ENCODE measurements at regions not wholly inside any gene's neighbourhood (a gene's known extent, or its start where the extent isn't known, plus 50 kb on each side); places are given as distances from the start of the nearest gene placed in this dataset.

GRCh38 chr11:92349486-92350156 is 125.0 kb downstream of the FAT3 start:
- Histone ChIP-seq H3K27me3 (replicated peaks) (no peaks in the 10 kb centered on the region), H3K36me3 (replicated peaks) (no peaks in the 10 kb centered on the region), H3K27ac (no peak overlapping the region), H3K4me3 (ENCODE audit: low read depth, low read length) (no peak overlapping the region)
- no peak for TF ChIP-seq CTCF (IDR thresholded peaks at IDR 0.05; ENCODE audit: low read depth, low read length, missing control alignments)
- in situ Hi-C loops (cut with HindIII; ENCODE audit: low pct_ligation_motif_present, low sequenced_read_pairs) = no loop called here
- no peak for DNase-seq

DNA sequence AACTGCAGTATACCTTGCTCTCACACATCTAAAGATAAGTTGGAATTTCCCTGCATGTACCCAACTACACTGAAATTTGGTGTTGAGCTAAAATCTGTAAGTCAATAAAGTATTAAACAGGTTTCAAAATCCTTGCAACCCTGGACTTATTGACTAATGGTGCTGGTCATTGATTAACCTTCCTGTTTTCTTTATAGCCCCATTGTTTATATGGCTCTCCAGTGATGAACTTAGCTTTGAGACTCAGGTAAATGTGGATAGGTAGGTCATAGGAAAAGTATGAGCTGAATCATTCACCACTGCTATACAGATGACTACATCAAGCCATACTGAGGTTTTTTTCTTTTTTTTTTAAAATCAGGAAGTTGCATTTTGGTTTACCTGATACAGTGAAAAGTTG is 132.7 kb downstream of the FAT3 start:
- no peak for DNase-seq
- no peaks in the 10 kb centered on the region for H3K27me3 ChIP-seq (replicated peaks)
- H3K4me3 ChIP-seq (ENCODE audit: low read depth, low read length) = no peak overlapping the region
- in situ Hi-C loops (cut with HindIII; ENCODE audit: low pct_ligation_motif_present, low sequenced_read_pairs) = no loop called here
- no peak overlapping the region for H3K27ac ChIP-seq
- H3K36me3 ChIP-seq (replicated peaks) = no peaks in the 10 kb centered on the region
- no peak for TF ChIP-seq CTCF (IDR thresholded peaks at IDR 0.05; ENCODE audit: low read depth, low read length, missing control alignments)

DNA sequence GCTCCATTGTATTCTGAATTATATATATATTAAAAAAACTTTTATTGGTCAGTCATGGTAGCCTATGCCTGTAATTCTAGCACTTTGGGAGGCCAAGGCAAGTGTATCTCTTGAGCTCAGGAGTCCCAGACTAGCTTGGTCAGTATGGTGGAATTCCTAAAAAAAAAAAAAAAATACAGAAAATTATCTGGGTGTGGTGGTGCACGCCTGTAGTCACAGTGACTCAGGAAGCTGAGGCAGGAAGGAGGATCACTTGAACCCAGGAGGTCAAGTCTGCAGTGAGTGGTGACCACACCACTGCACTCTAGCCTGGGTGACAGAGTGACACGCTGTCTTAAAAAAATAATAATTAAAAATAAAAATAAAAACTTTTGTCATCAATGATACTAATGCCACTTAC is 133.2 kb downstream of the FAT3 start:
- Histone ChIP-seq H3K27me3 (replicated peaks) (no peaks in the 10 kb centered on the region), H3K27ac (no peak overlapping the region), H3K4me3 (ENCODE audit: low read depth, low read length) (no peak overlapping the region), H3K36me3 (replicated peaks) (no peaks in the 10 kb centered on the region)
- no peak for DNase-seq
- in situ Hi-C loops (cut with HindIII; ENCODE audit: low pct_ligation_motif_present, low sequenced_read_pairs) = no loop called here
- TF ChIP-seq CTCF (IDR thresholded peaks at IDR 0.05; ENCODE audit: low read depth, low read length, missing control alignments) = no peak

GRCh38 chr11:92361551-92361950 is 136.9 kb downstream of the FAT3 start:
- H3K27ac ChIP-seq = no peak overlapping the region
- in situ Hi-C loops (cut with HindIII; ENCODE audit: low pct_ligation_motif_present, low sequenced_read_pairs) = no loop called here
- no peaks in the 10 kb centered on the region for H3K27me3 ChIP-seq (replicated peaks)
- no peak for TF ChIP-seq CTCF (IDR thresholded peaks at IDR 0.05; ENCODE audit: low read depth, low read length, missing control alignments)
- H3K36me3 ChIP-seq (replicated peaks) = no peaks in the 10 kb centered on the region
- no peak for DNase-seq
- no peak overlapping the region for H3K4me3 ChIP-seq (ENCODE audit: low read depth, low read length)

DNA sequence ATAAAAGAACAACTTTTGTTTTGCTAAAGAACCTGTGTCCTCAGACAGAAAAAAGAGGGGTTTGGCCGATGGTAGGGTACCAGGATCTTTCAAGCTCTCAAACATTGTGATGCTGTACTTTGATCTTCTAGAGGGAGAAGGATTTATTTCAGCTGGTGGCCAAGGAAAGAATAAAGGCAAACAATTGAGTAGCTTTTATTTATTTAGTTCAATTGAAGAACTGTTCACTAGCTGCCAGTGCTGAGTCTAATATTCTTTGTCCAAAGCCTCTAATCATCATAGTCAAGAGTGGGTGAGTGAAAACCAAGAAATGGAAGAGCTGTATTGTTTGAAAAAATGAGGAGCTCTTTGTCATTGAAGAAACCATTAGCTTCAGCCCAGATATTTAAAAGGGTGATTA is 138.4 kb downstream of the FAT3 start:
- H3K27ac ChIP-seq = no peak overlapping the region
- H3K4me3 ChIP-seq (ENCODE audit: low read depth, low read length) = no peak overlapping the region
- H3K27me3 ChIP-seq (replicated peaks) = no peaks in the 10 kb centered on the region
- no peak for DNase-seq
- in situ Hi-C loops (cut with HindIII; ENCODE audit: low pct_ligation_motif_present, low sequenced_read_pairs) = no loop called here
- no peaks in the 10 kb centered on the region for H3K36me3 ChIP-seq (replicated peaks)
- TF ChIP-seq CTCF (IDR thresholded peaks at IDR 0.05; ENCODE audit: low read depth, low read length, missing control alignments) = no peak

GRCh38 chr11:92364177-92364576 is 139.6 kb downstream of the FAT3 start:
- no peak overlapping the region for H3K4me3 ChIP-seq (ENCODE audit: low read depth, low read length)
- H3K27ac ChIP-seq = no peak overlapping the region
- no peaks in the 10 kb centered on the region for H3K27me3 ChIP-seq (replicated peaks)
- TF ChIP-seq CTCF (IDR thresholded peaks at IDR 0.05; ENCODE audit: low read depth, low read length, missing control alignments) = no peak
- in situ Hi-C loops (cut with HindIII; ENCODE audit: low pct_ligation_motif_present, low sequenced_read_pairs) = no loop called here
- no peak for DNase-seq
- H3K36me3 ChIP-seq (replicated peaks) = no peaks in the 10 kb centered on the region

Measured in brain microvascular endothelial cell (primary cell).